ENCODE measurements at regions not wholly inside any gene's neighbourhood (a gene's known extent, or its start where the extent isn't known, plus 50 kb on each side); places are given as distances from the start of the nearest gene placed in this dataset.
"Not testable (repeated sequence)": the region's sequence is repeated elsewhere in the genome, so short reads cannot be mapped to it uniquely, and the experiment has no call there.

- Mint-ChIP-seq H3K4me3 (no peak overlapping the region), H3K27ac (no peak overlapping the region), H3K27me3 (no peaks in the 10 kb centered on the region), H3K9me3 (peaks cover 5% of the 10 kb centered on the region), H3K36me3 (no peaks in the 10 kb centered on the region), H3K4me1 (no peaks in the 10 kb centered on the region)
- CTCF ChIA-PET, result no interaction called here
- DNase-seq, result no peak
These were observed 192.0 kb upstream of the HAND2 start for GRCh38 chr4:173722075-173722474.

- H3K4me1 Mint-ChIP-seq, H3K4me3 Mint-ChIP-seq, H3K27ac Mint-ChIP-seq, DNase-seq, H3K9me3 Mint-ChIP-seq, CTCF ChIA-PET, H3K36me3 Mint-ChIP-seq, H3K27me3 Mint-ChIP-seq: not testable (repeated sequence)
These were observed 188.5 kb upstream of the HAND2 start for GRCh38 chr4:173718504-173718903.

GRCh38 chr4:173717581-173717980 lies 187.6 kb upstream of the HAND2 start:
- Mint-ChIP-seq H3K27ac (no peak overlapping the region), H3K36me3 (no peaks in the 10 kb centered on the region), H3K9me3 (peaks cover 5% of the 10 kb centered on the region), H3K4me3 (no peak overlapping the region), H3K27me3 (no peaks in the 10 kb centered on the region), H3K4me1 (no peaks in the 10 kb centered on the region)
- CTCF ChIA-PET, result no interaction called here
- DNase-seq, result no peak

- H3K4me1 Mint-ChIP-seq, result no peaks in the 10 kb centered on the region
- H3K9me3 Mint-ChIP-seq, result peaks cover 5% of the 10 kb centered on the region
- H3K36me3 Mint-ChIP-seq, result no peaks in the 10 kb centered on the region
- CTCF ChIA-PET, result no interaction called here
- no peak overlapping the region for H3K4me3 Mint-ChIP-seq
- H3K27ac Mint-ChIP-seq, result no peak overlapping the region
- no peak for DNase-seq
- no peaks in the 10 kb centered on the region for H3K27me3 Mint-ChIP-seq
These were observed 184.4 kb upstream of the HAND2 start for GRCh38 chr4:173714456-173714855.

- no peaks in the 10 kb centered on the region for H3K27me3 Mint-ChIP-seq
- no peak overlapping the region for H3K4me3 Mint-ChIP-seq
- peaks cover 1% of the 10 kb centered on the region for H3K9me3 Mint-ChIP-seq
- H3K36me3 Mint-ChIP-seq, result no peaks in the 10 kb centered on the region
- CTCF ChIA-PET, result no interaction called here
- H3K27ac Mint-ChIP-seq, result no peak overlapping the region
- H3K4me1 Mint-ChIP-seq, result no peaks in the 10 kb centered on the region
- no peak for DNase-seq
These were observed 183.0 kb upstream of the HAND2 start for GRCh38 chr4:173713026-173713425.

- no peaks in the 10 kb centered on the region for H3K4me1 Mint-ChIP-seq
- H3K4me3 Mint-ChIP-seq, result no peak overlapping the region
- no peaks in the 10 kb centered on the region for H3K27me3 Mint-ChIP-seq
- no peak overlapping the region for H3K27ac Mint-ChIP-seq
- CTCF ChIA-PET, result no interaction called here
- DNase-seq, result no peak
- H3K36me3 Mint-ChIP-seq, result no peaks in the 10 kb centered on the region
- H3K9me3 Mint-ChIP-seq, result peaks cover 3% of the 10 kb centered on the region
These were observed 177.8 kb upstream of the HAND2 start for GRCh38 chr4:173707658-173708419.

GRCh38 chr4:173704201-173704600 lies 174.2 kb upstream of the HAND2 start:
- no peak overlapping the region for H3K4me3 Mint-ChIP-seq
- no peaks in the 10 kb centered on the region for H3K4me1 Mint-ChIP-seq
- no peaks in the 10 kb centered on the region for H3K27me3 Mint-ChIP-seq
- H3K36me3 Mint-ChIP-seq, result no peaks in the 10 kb centered on the region
- H3K27ac Mint-ChIP-seq, result no peak overlapping the region
- H3K9me3 Mint-ChIP-seq, result peaks cover 3% of the 10 kb centered on the region
- no peak for DNase-seq
- CTCF ChIA-PET, result no interaction called here

- H3K27me3 Mint-ChIP-seq, result no peaks in the 10 kb centered on the region
- no peak overlapping the region for H3K27ac Mint-ChIP-seq
- H3K4me3 Mint-ChIP-seq, result no peak overlapping the region
- H3K4me1 Mint-ChIP-seq, result no peaks in the 10 kb centered on the region
- H3K9me3 Mint-ChIP-seq, result peaks cover 3% of the 10 kb centered on the region
- no peaks in the 10 kb centered on the region for H3K36me3 Mint-ChIP-seq
- CTCF ChIA-PET, result no interaction called here
- no peak for DNase-seq
These were observed 173.0 kb upstream of the HAND2 start for GRCh38 chr4:173703021-173703420.

GRCh38 chr4:173700650-173701049 lies 170.6 kb upstream of the HAND2 start:
- CTCF ChIA-PET, result no interaction called here
- H3K4me3 Mint-ChIP-seq, result no peak overlapping the region
- peaks cover 3% of the 10 kb centered on the region for H3K9me3 Mint-ChIP-seq

GRCh38 chr4:173699841-173700475 lies 169.9 kb upstream of the HAND2 start:
- H3K27me3 Mint-ChIP-seq, result no peaks in the 10 kb centered on the region
- H3K4me1 Mint-ChIP-seq, result no peaks in the 10 kb centered on the region
- H3K36me3 Mint-ChIP-seq, result no peaks in the 10 kb centered on the region
- CTCF ChIA-PET, result no interaction called here
- peaks cover under 1% of the 10 kb centered on the region for H3K9me3 Mint-ChIP-seq
- H3K27ac Mint-ChIP-seq, result no peak overlapping the region
- DNase-seq, result no peak
- H3K4me3 Mint-ChIP-seq, result no peak overlapping the region

More at GRCh38 chr4:173700650-173701049, 170.6 kb upstream of the HAND2 start:
- no peaks in the 10 kb centered on the region for H3K4me1 Mint-ChIP-seq
- no peaks in the 10 kb centered on the region for H3K27me3 Mint-ChIP-seq
- DNase-seq, result no peak
- no peaks in the 10 kb centered on the region for H3K36me3 Mint-ChIP-seq
- no peak overlapping the region for H3K27ac Mint-ChIP-seq

GRCh38 chr4:173698557-173699262 lies 168.7 kb upstream of the HAND2 start:
- DNase-seq, result no peak
- no peaks in the 10 kb centered on the region for H3K27me3 Mint-ChIP-seq
- CTCF ChIA-PET, result no interaction called here
- H3K4me1 Mint-ChIP-seq, result no peaks in the 10 kb centered on the region
- no peaks in the 10 kb centered on the region for H3K9me3 Mint-ChIP-seq
- no peak overlapping the region for H3K27ac Mint-ChIP-seq
- no peak overlapping the region for H3K4me3 Mint-ChIP-seq
- no peaks in the 10 kb centered on the region for H3K36me3 Mint-ChIP-seq

- Mint-ChIP-seq H3K27me3 (no peaks in the 10 kb centered on the region), H3K4me3 (no peak overlapping the region)
These were observed 167.8 kb upstream of the HAND2 start for GRCh38 chr4:173697840-173698239.

GRCh38 chr4:173696551-173696950 lies 166.5 kb upstream of the HAND2 start:
- H3K27me3 Mint-ChIP-seq, result no peaks in the 10 kb centered on the region
- no peaks in the 10 kb centered on the region for H3K36me3 Mint-ChIP-seq
- H3K4me3 Mint-ChIP-seq, result no peak overlapping the region
- H3K27ac Mint-ChIP-seq, result no peak overlapping the region
- no peak for DNase-seq
- H3K4me1 Mint-ChIP-seq, result no peaks in the 10 kb centered on the region
- CTCF ChIA-PET, result no interaction called here
- H3K9me3 Mint-ChIP-seq, result no peaks in the 10 kb centered on the region

More at GRCh38 chr4:173697840-173698239, 167.8 kb upstream of the HAND2 start:
- Mint-ChIP-seq H3K4me1 (no peaks in the 10 kb centered on the region), H3K27ac (no peak overlapping the region), H3K36me3 (no peaks in the 10 kb centered on the region), H3K9me3 (no peaks in the 10 kb centered on the region)
- DNase-seq, result no peak
- CTCF ChIA-PET, result no interaction called here

GRCh38 chr4:173696011-173696410 lies 166.0 kb upstream of the HAND2 start:
- Mint-ChIP-seq H3K36me3 (no peaks in the 10 kb centered on the region), H3K27ac (no peak overlapping the region), H3K4me1 (no peaks in the 10 kb centered on the region), H3K27me3 (no peaks in the 10 kb centered on the region), H3K4me3 (no peak overlapping the region), H3K9me3 (no peaks in the 10 kb centered on the region)
- no peak for DNase-seq
- CTCF ChIA-PET, result no interaction called here

GRCh38 chr4:173685831-173686210 lies 155.8 kb upstream of the HAND2 start:
- H3K27ac Mint-ChIP-seq, result no peak overlapping the region
- CTCF ChIA-PET, result no interaction called here
- H3K36me3 Mint-ChIP-seq, result no peaks in the 10 kb centered on the region
- DNase-seq, result no peak
- no peak overlapping the region for H3K4me3 Mint-ChIP-seq
- no peaks in the 10 kb centered on the region for H3K27me3 Mint-ChIP-seq
- no peaks in the 10 kb centered on the region for H3K4me1 Mint-ChIP-seq
- H3K9me3 Mint-ChIP-seq, result no peaks in the 10 kb centered on the region
